ENCODE measurements at regions not wholly inside any gene's neighbourhood (a gene's known extent, or its start where the extent isn't known, plus 50 kb on each side); places are given as distances from the start of the nearest gene placed in this dataset.
"Not testable (repeated sequence)": the region's sequence is repeated elsewhere in the genome, so short reads cannot be mapped to it uniquely, and the experiment has no call there.

GRCh38 chr10:45122180-45122860, 121.6 kb downstream of the ZNF22 start:
- not testable (repeated sequence) for DNase-seq

GRCh38 chr10:45135443-45136198, 134.9 kb downstream of the ZNF22 start:
- no peak for DNase-seq

- DNase-seq = no peak
Observed at GRCh38 chr10:45136256-45136655, 135.5 kb downstream of the ZNF22 start.

GRCh38 chr10:45144326-45145070, 143.8 kb downstream of the ZNF22 start:
- no peak for DNase-seq

- DNase-seq = not testable (repeated sequence)
Observed at GRCh38 chr10:45145143-45145542, 144.4 kb downstream of the ZNF22 start.

GRCh38 chr10:45147000-45147399, 146.3 kb downstream of the ZNF22 start:
- no peak for DNase-seq

- DNase-seq = no peak
Observed at GRCh38 chr10:45150997-45151396, 150.3 kb downstream of the ZNF22 start.

- DNase-seq = no peak
Observed at GRCh38 chr10:45151467-45152214, 150.9 kb downstream of the ZNF22 start.

- no peak for DNase-seq
Observed at GRCh38 chr10:45152726-45153125, 152.0 kb downstream of the ZNF22 start.

- DNase-seq = no peak
Observed at GRCh38 chr10:45154502-45154901, 153.8 kb downstream of the ZNF22 start.

GRCh38 chr10:45155784-45156183, 155.1 kb downstream of the ZNF22 start:
- DNase-seq = no peak

GRCh38 chr10:45160271-45160670, 155.1 kb downstream of the OR13A1 start:
- no peak for DNase-seq

GRCh38 chr10:45163315-45163975, 152.0 kb downstream of the OR13A1 start:
- no peak for DNase-seq

- not testable (repeated sequence) for DNase-seq
Observed at GRCh38 chr10:45175520-45176118, 139.8 kb downstream of the OR13A1 start.

GRCh38 chr10:45179691-45180090, 135.7 kb downstream of the OR13A1 start:
- no peak for DNase-seq

GRCh38 chr10:45180507-45180906, 134.9 kb downstream of the OR13A1 start:
- DNase-seq = no peak

- no peak for DNase-seq
Observed at GRCh38 chr10:45180946-45181875, 134.2 kb downstream of the OR13A1 start.

GRCh38 chr10:45183174-45183573, 132.2 kb downstream of the OR13A1 start:
- no peak for DNase-seq

- no peak for DNase-seq
Observed at GRCh38 chr10:45197816-45198485, 117.5 kb downstream of the OR13A1 start.

All from SHP77 treated with DMSO at 0.1 percent for 48 hours (cell line).